GM18867 (cell line): ENCODE measurements at regions not wholly inside any gene's neighbourhood (a gene's known extent, or its start where the extent isn't known, plus 50 kb on each side); places are given as distances from the start of the nearest gene placed in this dataset.

Source experiments
- ATAC-seq: cut with Tn5 transposase; IDR thresholded peaks from one replicate; pipeline ENCODE4 v1.9.1; 2021; ENCODE audit warnings: mild to moderate bottlenecking, moderate library complexity; ENCODE audit not compliant: unreplicated experiment

DNA sequence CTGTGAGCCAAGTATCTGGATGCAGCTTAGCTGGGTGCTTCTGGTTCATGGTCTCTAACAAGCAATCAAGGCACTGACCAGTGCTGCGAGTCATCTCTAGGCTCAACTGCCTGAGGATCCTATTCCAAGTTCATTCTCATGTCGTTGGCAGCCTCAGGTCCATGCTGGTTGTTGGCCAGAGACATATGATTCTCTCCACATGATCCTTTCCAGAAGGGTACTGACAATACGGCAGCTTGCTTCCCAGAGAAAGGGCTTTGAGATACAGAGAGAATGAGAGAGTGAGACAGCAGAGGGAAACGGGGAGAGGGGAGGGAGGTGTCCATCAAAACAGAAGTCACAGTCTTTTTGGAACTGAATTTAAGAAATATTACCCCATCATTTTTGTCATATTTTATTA lies 405.6 kb downstream of the XPNPEP1 start:
- ATAC-seq = no peak

GRCh38 chr10:109504401-109504800 lies 418.9 kb downstream of the XPNPEP1 start:
- ATAC-seq = no peak

DNA sequence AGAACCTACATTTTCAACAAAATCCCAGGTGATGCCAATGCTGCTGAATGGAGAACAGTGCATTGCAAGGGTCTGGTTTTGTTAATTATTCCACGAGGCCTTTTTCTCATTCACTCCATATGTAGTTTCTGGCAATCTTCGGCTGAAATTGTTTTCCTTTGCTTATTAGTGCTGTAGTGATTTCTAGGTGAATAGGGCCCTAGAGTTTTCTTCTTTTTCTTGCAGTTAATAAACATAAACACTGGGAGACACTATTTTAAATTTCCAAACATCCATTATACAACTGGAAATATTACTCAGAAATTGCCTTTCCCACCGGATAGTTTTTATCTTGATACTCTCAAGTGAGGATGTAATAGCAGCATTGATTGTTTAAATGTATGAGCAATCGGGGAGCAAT lies 435.6 kb downstream of the XPNPEP1 start:
- ATAC-seq = no peak

GRCh38 chr10:109480836-109481235 lies 442.5 kb downstream of the XPNPEP1 start:
- ATAC-seq = no peak

- no peak for ATAC-seq
Observed at GRCh38 chr10:109475711-109476421, 447.4 kb downstream of the XPNPEP1 start.

DNA sequence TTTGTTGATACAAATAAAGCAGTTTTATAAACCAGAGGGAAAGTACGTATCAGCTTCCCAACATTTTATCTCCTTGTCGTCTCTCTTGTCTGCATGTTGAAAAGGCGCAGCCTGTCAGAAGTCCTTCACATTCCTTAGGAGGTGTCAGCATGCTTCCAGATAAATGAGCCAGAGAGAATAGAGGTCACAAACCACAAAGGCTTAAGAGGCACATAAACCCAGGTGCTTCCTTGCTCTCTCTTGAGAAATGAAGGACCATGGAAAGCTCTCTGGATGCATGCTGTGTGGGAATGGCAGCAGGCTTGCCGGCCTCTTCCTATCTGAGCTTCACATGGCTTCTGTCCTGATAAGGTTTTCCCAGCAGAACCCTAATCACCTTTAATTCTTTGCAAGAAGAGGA lies 448.5 kb downstream of the XPNPEP1 start:
- ATAC-seq = no peak

GRCh38 chr10:109474261-109474660 lies 449.1 kb downstream of the XPNPEP1 start:
- no peak for ATAC-seq

DNA sequence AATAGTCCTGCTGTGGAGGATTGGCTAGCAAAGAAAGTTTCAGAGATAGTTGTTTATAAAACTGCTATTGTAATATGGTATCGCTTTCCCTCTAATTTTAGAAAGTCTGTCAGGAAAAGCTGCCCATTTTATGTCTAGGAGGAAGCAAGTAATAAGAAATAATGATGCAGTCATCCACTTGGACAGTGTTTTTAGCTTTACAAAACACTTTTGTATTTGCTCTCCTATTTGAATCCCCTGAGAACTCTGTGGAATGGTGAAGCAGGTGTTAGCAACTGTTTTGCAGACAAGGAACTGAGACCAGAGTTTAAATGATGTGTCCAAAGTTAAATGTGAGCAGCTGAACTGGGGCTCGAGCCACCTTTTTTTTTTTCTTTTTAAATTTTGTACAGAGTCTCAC lies 455.8 kb downstream of the XPNPEP1 start:
- ATAC-seq = no peak

- ATAC-seq = no peak
Observed at GRCh38 chr10:109464949-109465348, 458.4 kb downstream of the XPNPEP1 start.

DNA sequence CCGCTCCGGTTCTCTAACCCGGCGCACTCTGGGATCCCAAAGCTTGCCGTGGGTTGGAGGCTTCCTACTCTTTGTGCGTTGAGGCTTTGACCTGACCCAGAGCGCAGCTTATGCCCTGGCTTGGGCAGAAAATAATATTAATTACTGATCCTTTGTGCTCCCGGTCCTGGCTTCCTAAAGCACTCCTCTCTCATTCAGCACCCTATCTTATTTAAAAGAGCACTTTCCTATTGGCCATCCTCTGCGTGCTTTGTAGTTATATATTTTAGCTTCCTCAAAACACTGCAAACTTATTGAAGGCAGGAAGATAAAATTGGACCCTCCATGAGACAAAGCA lies 466.0 kb downstream of the XPNPEP1 start:
- no peak for ATAC-seq

DNA sequence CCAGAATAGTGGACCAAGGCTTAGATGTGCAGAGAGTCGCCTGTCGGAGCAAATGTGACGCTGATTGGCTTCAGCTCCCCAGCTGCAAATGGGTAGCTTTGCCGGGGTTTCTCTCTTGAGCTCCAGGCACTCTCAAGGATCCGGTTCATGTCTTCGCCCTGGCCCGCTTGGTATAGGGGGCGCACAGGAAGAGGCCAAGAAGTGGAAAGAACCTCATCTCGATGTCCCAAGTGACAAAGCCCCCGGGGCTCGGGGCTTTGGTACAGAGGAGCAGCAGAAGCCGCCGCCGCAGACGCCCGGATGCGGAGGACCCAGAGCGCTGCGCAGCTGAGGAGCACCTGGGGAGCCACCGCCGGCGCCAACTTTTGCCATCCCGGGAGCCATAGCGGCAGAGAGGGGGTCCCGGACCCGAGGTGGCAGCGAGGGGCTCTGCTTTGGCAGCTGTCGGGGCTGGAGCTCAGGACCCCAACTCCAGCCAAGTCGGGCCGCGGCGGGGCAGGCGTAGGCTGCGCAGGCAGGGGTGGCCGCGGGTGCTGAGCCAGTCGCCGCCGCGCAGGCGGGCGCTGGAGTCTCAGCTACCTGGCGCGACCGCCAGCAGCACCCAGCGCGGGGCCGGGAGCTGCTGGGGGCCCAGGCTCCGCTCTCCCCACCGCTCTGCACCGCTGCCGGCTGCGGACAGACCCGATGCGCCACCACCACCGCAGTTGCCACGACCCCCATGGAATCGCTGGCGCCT lies 466.6 kb downstream of the XPNPEP1 start:
- no peak for ATAC-seq

DNA sequence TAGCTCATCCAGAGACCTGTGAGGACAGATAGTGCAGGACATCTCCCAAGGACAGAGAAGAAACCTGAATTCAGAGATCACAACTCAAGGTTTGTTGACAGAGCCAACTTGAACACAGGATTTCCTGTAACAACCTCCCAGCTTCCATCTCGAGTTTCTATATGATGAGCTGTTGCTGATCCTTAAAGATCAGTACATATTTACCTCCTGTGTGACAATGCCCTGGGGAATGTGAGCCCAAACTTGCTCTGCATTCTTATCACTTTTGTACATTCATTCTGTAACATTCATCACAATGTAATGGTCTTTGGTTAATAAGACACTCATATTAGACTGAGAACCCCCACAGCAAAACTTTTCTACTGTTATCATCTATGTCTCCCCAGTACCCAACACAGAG lies 468.6 kb downstream of the XPNPEP1 start:
- ATAC-seq = no peak

DNA sequence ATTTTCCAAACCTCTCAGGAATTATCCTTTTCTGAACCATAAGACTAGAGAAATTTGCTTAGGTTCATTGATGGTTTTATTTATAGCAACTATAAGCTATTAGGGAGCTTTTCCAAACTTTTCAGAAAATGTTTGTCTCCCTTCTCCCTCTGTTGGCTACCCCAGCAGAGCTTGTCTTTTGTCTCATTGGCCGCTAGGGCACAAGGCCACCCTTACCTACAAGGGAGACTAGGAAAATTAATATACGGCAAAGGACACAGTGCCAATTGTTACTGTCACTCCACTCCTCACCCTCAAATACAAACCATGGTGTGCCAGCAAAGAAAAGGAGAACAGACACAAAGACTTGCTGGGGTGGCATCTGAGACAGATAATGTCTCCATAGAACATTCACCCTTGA lies 471.4 kb downstream of the XPNPEP1 start:
- no peak for ATAC-seq

DNA sequence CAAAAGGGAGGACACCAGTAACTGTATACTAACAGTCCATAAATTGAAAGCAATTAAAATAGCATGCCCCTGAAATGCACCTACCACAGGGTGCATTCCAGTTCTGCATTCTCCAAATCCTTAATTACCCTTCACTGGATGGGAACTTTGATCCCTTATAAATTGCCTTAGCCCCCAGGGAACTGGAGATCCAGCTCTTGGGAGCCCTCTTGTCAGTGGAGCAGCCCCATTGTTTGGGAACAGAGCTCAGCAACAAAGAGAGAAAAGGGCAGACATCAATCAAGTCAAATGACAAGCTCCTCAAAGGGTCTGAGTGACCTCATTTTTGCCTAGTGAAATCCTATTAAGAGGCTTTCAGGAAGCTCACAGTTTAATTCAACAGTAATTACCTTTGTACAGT lies 472.6 kb downstream of the XPNPEP1 start:
- ATAC-seq = no peak

GRCh38 chr10:109433434-109433833 lies 489.9 kb downstream of the XPNPEP1 start:
- ATAC-seq = no peak

- no peak for ATAC-seq
Observed at GRCh38 chr10:109432281-109432680, 491.0 kb downstream of the XPNPEP1 start.

GRCh38 chr10:109430799-109431198 lies 492.5 kb downstream of the XPNPEP1 start:
- ATAC-seq = no peak

DNA sequence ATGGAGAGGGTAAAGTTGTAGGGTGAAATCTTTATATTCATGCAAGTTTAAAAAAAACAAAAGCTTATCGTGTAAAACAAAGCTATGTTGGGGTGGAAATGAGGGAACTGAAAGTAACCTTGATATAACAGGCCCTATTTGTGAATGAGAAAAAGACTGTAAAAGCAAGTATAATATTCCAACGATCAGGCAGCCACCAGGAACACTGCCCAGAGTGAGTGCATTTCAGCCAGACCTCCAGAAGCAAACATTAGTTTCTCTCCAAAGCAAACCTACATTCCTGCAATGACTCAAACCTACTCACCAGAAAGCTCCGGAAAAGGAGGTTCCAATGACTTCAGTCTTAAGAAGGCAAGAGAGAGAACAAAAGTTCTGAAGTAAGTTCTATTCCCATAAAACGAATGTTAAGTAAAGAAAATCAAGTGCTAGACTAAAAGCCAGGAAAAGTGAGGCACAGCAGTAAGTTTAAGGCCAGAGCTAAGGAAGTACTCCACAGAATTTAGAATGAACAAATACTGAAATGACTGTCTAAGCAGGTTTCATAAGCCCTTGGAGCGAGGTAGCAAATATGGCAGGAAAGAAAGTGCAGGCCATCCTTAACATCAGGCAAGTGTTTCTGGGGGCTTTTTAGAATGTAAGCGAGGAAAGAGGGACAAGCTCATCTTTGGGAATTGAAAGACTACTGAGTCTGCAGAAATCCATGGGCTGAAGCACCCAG lies 493.1 kb downstream of the XPNPEP1 start:
- ATAC-seq = no peak

DNA sequence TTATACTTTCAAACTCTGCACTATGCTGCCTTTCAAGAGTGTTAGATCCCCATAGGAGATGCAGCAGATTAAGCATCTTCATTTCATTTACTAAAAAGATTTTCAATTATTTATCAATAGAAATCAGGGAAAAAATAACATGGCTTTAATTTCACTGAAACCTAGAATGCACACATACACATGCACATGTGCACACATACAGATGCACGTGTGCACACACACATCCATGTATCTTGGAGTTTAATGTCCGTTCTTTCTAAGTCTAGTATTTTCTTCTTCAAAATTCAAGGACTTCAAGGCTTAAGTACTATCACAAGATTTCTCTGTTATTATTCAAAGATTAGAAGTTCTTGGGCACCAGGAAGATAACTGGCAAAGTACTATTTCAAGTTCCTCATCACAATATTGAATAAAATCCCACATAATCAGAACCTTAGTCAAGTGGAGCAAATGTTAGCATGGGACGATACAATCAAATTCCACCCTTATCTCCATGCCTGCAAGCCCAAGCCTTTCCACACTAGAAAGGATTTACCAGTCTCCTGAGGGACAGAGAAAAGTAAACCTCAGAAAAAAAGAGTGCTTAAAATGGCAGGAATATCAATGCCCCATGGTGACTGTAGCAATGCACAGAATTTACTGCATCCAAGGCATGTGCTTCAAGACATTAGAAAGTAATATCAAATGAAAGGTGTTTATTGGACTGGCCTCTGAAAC lies 494.4 kb downstream of the XPNPEP1 start:
- no peak for ATAC-seq

GRCh38 chr10:109427411-109427810 lies 495.9 kb downstream of the XPNPEP1 start:
- no peak for ATAC-seq

DNA sequence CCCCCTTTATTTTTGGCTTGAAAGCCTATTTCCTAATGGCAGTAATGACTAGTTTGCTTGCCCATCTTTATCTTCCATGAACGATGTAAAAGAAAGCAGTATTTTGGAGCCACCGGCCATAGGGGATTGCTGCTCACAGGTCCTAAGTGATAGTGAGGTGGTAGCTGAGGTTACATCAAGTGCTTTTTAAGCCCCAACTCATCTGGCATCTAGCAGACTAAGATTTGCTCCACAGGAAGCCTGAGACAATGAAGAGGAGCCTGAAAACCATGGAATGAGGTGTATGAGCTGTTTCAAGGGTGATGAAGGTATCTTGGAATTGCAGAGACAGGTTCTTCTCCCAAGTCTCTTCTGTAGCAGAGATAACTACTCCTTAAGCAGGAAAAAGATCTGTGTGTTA lies 496.3 kb downstream of the XPNPEP1 start:
- no peak for ATAC-seq
